ENCODE measurements at regions not wholly inside any gene's neighbourhood (a gene's known extent, or its start where the extent isn't known, plus 50 kb on each side); places are given as distances from the start of the nearest gene placed in this dataset.
"Not testable (repeated sequence)": the region's sequence is repeated elsewhere in the genome, so short reads cannot be mapped to it uniquely, and the experiment has no call there.

GRCh38 chr7:43058271-43059066 is 54.0 kb upstream of the HECW1 start:
- TF ChIP-seq, protein P1, sequence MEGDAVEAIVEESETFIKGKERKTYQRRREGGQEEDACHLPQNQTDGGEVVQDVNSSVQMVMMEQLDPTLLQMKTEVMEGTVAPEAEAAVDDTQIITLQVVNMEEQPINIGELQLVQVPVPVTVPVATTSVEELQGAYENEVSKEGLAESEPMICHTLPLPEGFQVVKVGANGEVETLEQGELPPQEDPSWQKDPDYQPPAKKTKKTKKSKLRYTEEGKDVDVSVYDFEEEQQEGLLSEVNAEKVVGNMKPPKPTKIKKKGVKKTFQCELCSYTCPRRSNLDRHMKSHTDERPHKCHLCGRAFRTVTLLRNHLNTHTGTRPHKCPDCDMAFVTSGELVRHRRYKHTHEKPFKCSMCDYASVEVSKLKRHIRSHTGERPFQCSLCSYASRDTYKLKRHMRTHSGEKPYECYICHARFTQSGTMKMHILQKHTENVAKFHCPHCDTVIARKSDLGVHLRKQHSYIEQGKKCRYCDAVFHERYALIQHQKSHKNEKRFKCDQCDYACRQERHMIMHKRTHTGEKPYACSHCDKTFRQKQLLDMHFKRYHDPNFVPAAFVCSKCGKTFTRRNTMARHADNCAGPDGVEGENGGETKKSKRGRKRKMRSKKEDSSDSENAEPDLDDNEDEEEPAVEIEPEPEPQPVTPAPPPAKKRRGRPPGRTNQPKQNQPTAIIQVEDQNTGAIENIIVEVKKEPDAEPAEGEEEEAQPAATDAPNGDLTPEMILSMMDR (conservative IDR thresholded peaks at IDR 0.05; ENCODE audit: control insufficient read depth, insufficient read depth, low read depth, low read length) = no peak
- no peak overlapping the region for H3K4me3 ChIP-seq (ENCODE audit: control insufficient read depth, low read depth, low read length)
- DNase-seq (ENCODE audit: low read depth) = no peak

GRCh38 chr7:43059067-43059600 is 53.3 kb upstream of the HECW1 start:
- not testable (repeated sequence) for DNase-seq (ENCODE audit: low read depth); H3K4me3 ChIP-seq (ENCODE audit: control insufficient read depth, low read depth, low read length)
